Choroid plexus epithelial cell (primary cell): ENCODE measurements at regions not wholly inside any gene's neighbourhood (a gene's known extent, or its start where the extent isn't known, plus 50 kb on each side); places are given as distances from the start of the nearest gene placed in this dataset.
"Not testable (repeated sequence)": the region's sequence is repeated elsewhere in the genome, so short reads cannot be mapped to it uniquely, and the experiment has no call there.

ENCODE experiments used
- DNase-seq: peaks from one replicate; pipeline ENCODE4 v3.0.0-alpha.2; 2010; ENCODE audit warnings: low read depth
- H3K4me3 ChIP-seq: 2 replicates; pipeline ENCODE4 v1.5.1; 2011; ENCODE audit warnings: low read depth, mild to moderate bottlenecking, control low read depth, low read length, moderate library complexity
- CTCF ChIP-seq: conservative IDR thresholded peaks from 2 replicates; pipeline ENCODE4 v1.5.1; 2011; ENCODE audit warnings: low read depth, mild to moderate bottlenecking, control low read depth, inconsistent platforms, low read length, moderate library complexity

GRCh38 chr20:26205350-26205749 lies 508.7 kb upstream of the ZNF337 start:
- no peak for TF ChIP-seq CTCF
- no peak overlapping the region for H3K4me3 ChIP-seq
- no peak for DNase-seq

- H3K4me3 ChIP-seq, result not testable (repeated sequence)
- DNase-seq, result peak; percentile 1
These were observed 504.4 kb upstream of the ZNF337 start for GRCh38 chr20:26201026-26201425.

GRCh38 chr20:26187329-26187728 lies 490.7 kb upstream of the ZNF337 start:
- not testable (repeated sequence) for H3K4me3 ChIP-seq

GRCh38 chr20:26183720-26184119 lies 487.1 kb upstream of the ZNF337 start:
- not testable (repeated sequence) for DNase-seq, H3K4me3 ChIP-seq

More at GRCh38 chr20:26187329-26187728, 490.7 kb upstream of the ZNF337 start:
- DNase-seq, result not testable (repeated sequence)

GRCh38 chr20:26181364-26181763 lies 484.7 kb upstream of the ZNF337 start:
- H3K4me3 ChIP-seq, DNase-seq: not testable (repeated sequence)

GRCh38 chr20:26171875-26172274 lies 475.2 kb upstream of the ZNF337 start:
- DNase-seq, H3K4me3 ChIP-seq: not testable (repeated sequence)

- no peak for TF ChIP-seq CTCF
- H3K4me3 ChIP-seq, result no peak overlapping the region
- peak; percentile 2 for DNase-seq
These were observed 472.9 kb upstream of the ZNF337 start for GRCh38 chr20:26169506-26169905.

GRCh38 chr20:26167499-26167898 lies 470.8 kb upstream of the ZNF337 start:
- peak; percentile 13 for DNase-seq
- no peak for TF ChIP-seq CTCF
- H3K4me3 ChIP-seq, result no peak overlapping the region

GRCh38 chr20:26163890-26164289 lies 467.2 kb upstream of the ZNF337 start:
- no peak for TF ChIP-seq CTCF
- peak; percentile 66 for DNase-seq

GRCh38 chr20:26163151-26163550 lies 466.5 kb upstream of the ZNF337 start:
- DNase-seq, H3K4me3 ChIP-seq: not testable (repeated sequence)

More at GRCh38 chr20:26163890-26164289, 467.2 kb upstream of the ZNF337 start:
- H3K4me3 ChIP-seq, result no peak overlapping the region

GRCh38 chr20:26161741-26162140 lies 465.1 kb upstream of the ZNF337 start:
- not testable (repeated sequence) for DNase-seq, H3K4me3 ChIP-seq

- DNase-seq, H3K4me3 ChIP-seq: not testable (repeated sequence)
These were observed 464.3 kb upstream of the ZNF337 start for GRCh38 chr20:26160916-26161315.
